ENCODE measurements at regions not wholly inside any gene's neighbourhood (a gene's known extent, or its start where the extent isn't known, plus 50 kb on each side); places are given as distances from the start of the nearest gene placed in this dataset.

- DNase-seq (ENCODE audit: low spot score in 2 of 2): no peak
- no peaks in the 10 kb centered on the region for H3K36me3 ChIP-seq
These were observed 217.7 kb upstream of the CDH8 start for GRCh38 chr16:62253966-62254365.

GRCh38 chr16:62249069-62249468 lies 212.8 kb upstream of the CDH8 start:
- intact Hi-C loops (cut with DNase I): no loop called here

More at GRCh38 chr16:62253966-62254365, 217.7 kb upstream of the CDH8 start:
- Histone ChIP-seq H3K27ac (no peak overlapping the region), H3K4me3 (no peak overlapping the region), H3K4me1 (no peaks in the 10 kb centered on the region), H3K27me3 (no peaks in the 10 kb centered on the region), H3K9me3 (no peaks in the 10 kb centered on the region)
- intact Hi-C loops (cut with DNase I): no loop called here
- TF ChIP-seq, protein P1, sequence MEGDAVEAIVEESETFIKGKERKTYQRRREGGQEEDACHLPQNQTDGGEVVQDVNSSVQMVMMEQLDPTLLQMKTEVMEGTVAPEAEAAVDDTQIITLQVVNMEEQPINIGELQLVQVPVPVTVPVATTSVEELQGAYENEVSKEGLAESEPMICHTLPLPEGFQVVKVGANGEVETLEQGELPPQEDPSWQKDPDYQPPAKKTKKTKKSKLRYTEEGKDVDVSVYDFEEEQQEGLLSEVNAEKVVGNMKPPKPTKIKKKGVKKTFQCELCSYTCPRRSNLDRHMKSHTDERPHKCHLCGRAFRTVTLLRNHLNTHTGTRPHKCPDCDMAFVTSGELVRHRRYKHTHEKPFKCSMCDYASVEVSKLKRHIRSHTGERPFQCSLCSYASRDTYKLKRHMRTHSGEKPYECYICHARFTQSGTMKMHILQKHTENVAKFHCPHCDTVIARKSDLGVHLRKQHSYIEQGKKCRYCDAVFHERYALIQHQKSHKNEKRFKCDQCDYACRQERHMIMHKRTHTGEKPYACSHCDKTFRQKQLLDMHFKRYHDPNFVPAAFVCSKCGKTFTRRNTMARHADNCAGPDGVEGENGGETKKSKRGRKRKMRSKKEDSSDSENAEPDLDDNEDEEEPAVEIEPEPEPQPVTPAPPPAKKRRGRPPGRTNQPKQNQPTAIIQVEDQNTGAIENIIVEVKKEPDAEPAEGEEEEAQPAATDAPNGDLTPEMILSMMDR (IDR thresholded peaks at IDR 0.05): no peak

DNA sequence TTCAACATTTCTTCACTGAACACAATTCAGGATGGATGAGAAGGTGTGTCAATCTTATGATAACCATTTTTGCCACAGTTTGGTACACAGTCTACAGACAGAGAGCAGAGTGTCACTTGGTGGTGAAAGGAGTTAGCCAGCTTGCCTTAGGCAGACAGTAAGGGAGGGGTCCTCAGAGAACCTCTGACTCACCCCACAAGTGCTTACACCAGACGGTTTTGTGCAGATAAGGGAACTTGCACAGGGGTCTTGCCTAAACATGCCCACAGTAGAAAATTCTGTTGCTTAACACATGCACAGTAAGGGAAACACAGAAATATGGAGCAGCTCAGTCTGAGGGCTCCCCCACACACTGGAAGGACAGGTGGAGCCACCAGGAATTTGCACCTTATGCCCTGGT lies 204.5 kb upstream of the CDH8 start:
- no peak overlapping the region for H3K27ac ChIP-seq
- no peaks in the 10 kb centered on the region for H3K27me3 ChIP-seq
- intact Hi-C loops (cut with DNase I): no loop called here
- H3K36me3 ChIP-seq: no peaks in the 10 kb centered on the region
- no peaks in the 10 kb centered on the region for H3K4me1 ChIP-seq
- no peak for DNase-seq (ENCODE audit: low spot score in 2 of 2)
- H3K4me3 ChIP-seq: no peak overlapping the region
- TF ChIP-seq, protein P1 (IDR thresholded peaks at IDR 0.05): no peak
- no peaks in the 10 kb centered on the region for H3K9me3 ChIP-seq

More at GRCh38 chr16:62249069-62249468, 212.8 kb upstream of the CDH8 start:
- H3K27me3 ChIP-seq: no peaks in the 10 kb centered on the region
- DNase-seq (ENCODE audit: low spot score in 2 of 2): no peak
- H3K36me3 ChIP-seq: no peaks in the 10 kb centered on the region
- no peaks in the 10 kb centered on the region for H3K9me3 ChIP-seq
- no peak overlapping the region for H3K27ac ChIP-seq
- H3K4me1 ChIP-seq: no peaks in the 10 kb centered on the region
- H3K4me3 ChIP-seq: no peak overlapping the region
- TF ChIP-seq, protein P1 (IDR thresholded peaks at IDR 0.05): no peak

DNA sequence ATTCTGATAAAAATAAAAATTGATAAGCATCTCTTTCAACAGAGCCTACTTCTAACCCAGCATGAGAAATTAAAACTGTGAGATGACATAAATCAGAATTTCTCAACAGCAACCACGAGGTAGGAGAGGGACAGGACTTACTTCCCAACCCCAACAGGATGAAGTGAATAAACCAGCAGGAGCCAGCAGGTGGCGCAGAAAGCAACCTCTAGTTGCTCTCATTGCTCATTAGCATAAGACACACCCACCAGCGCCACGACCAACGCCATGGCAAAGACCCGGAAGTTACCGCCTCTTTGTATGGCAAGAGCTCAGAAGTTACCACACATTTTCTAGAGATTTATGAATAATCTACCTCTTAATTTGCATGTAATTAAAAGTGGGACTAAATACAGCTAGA lies 189.4 kb upstream of the CDH8 start:
- TF ChIP-seq, protein P1 (IDR thresholded peaks at IDR 0.05): peak in 1 of 3 experiments; percentile 11
- Histone ChIP-seq H3K27me3 (no peaks in the 10 kb centered on the region), H3K9me3 (no peaks in the 10 kb centered on the region), H3K27ac (no peak overlapping the region), H3K36me3 (no peaks in the 10 kb centered on the region), H3K4me1 (no peaks in the 10 kb centered on the region), H3K4me3 (no peak overlapping the region)
- intact Hi-C loops (cut with DNase I): no loop called here
- DNase-seq (ENCODE audit: low spot score in 2 of 2): no peak

GRCh38 chr16:62224646-62225209 lies 188.5 kb upstream of the CDH8 start:
- TF ChIP-seq, protein P1 (IDR thresholded peaks at IDR 0.05): no peak
- intact Hi-C loops (cut with DNase I): no loop called here

GRCh38 chr16:62216837-62217236 lies 180.6 kb upstream of the CDH8 start:
- H3K27me3 ChIP-seq: no peaks in the 10 kb centered on the region
- intact Hi-C loops (cut with DNase I): no loop called here
- no peak for DNase-seq (ENCODE audit: low spot score in 2 of 2)
- no peaks in the 10 kb centered on the region for H3K4me1 ChIP-seq
- TF ChIP-seq, protein P1 (IDR thresholded peaks at IDR 0.05): no peak
- H3K4me3 ChIP-seq: no peak overlapping the region
- H3K27ac ChIP-seq: no peak overlapping the region
- H3K36me3 ChIP-seq: no peaks in the 10 kb centered on the region
- no peaks in the 10 kb centered on the region for H3K9me3 ChIP-seq

More at GRCh38 chr16:62224646-62225209, 188.5 kb upstream of the CDH8 start:
- Histone ChIP-seq H3K36me3 (no peaks in the 10 kb centered on the region), H3K27ac (no peak overlapping the region), H3K9me3 (no peaks in the 10 kb centered on the region), H3K27me3 (no peaks in the 10 kb centered on the region), H3K4me3 (no peak overlapping the region), H3K4me1 (no peaks in the 10 kb centered on the region)
- no peak for DNase-seq (ENCODE audit: low spot score in 2 of 2)

Data from ascending aorta (tissue), 2 donors.